SHP77 (cell line): ENCODE measurements at regions not wholly inside any gene's neighbourhood (a gene's known extent, or its start where the extent isn't known, plus 50 kb on each side); places are given as distances from the start of the nearest gene placed in this dataset.
A peak's percentile ranks its signal among the peaks of the same experiment; 100 is the strongest.
"Not testable (repeated sequence)": the region's sequence is repeated elsewhere in the genome, so short reads cannot be mapped to it uniquely, and the experiment has no call there.

ENCODE experiments used
- DNase-seq, 2 experiments: peaks; one replicate each; lab custom pipeline; 2025; lab: John Stamatoyannopoulos, UW

- not testable (repeated sequence) for DNase-seq
Measured at GRCh38 chr12:37441371-37441770, 875.2 kb upstream of the ALG10B start.

DNA sequence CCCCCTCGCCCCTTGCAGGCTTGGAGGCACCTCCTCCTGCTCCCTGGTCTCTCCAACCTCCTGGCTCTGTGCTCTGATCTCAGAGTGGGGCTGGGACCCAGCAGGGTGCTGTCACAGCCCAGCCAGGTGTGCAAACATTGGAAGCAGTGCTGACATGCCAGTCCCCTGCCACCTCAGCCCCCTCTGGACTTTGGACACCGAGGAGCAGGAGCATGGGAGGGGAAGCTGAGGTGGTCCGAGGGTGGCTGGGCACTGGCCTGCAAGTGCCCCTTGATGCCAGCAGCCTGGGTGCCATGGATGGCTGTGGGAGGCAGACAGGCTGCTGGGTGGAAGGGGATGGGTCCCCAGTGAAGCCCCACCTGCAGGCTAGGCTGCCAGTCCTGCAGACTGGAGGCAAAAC is 860.9 kb upstream of the ALG10B start:
- peak; percentile 31 to 33 for DNase-seq

GRCh38 chr12:37497939-37498338 is 818.6 kb upstream of the ALG10B start:
- DNase-seq, result not testable (repeated sequence)

DNA sequence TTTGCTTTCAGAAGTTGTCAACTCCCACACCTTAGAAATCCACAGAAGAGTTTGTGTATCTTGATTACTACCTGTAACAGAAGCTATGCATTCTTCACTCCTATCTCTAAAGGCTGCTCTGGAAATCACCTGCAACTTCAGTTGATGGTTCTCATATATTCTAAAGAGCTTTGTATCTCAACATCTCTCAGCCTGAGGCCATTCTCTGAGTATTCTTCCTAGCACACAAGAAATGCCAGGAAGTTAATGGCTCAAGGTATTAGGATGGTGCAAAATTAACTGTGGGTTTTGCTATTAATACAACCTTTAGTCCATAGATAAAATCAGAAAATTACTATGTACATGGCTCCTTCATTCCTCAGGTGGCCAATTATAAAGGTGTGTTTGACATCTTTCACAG is 806.3 kb upstream of the ALG10B start:
- DNase-seq, result not testable (repeated sequence)

- DNase-seq, result not testable (repeated sequence)
Measured at GRCh38 chr12:37540581-37540980, 776.0 kb upstream of the ALG10B start.

DNA sequence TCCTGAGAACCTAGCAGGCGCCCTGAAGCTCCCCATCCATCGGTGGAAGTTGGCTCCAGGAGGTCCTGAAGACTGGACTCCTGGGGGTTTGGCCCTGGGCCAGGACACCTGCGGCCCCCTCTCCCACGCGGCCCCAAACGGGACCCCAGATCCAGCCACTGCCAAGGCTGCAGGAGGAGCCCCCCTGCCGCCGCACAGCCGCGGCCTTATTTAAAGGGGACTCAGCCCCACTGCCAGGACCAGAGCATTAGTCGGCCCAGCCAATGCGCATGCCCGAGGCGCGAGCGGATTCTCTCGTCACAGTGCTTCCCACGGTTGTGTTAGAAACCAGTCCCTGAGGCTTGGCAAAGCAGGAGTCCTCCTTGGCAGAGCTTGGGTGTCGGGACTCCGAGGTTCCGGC is 775.2 kb upstream of the ALG10B start:
- DNase-seq, result no peak

DNA sequence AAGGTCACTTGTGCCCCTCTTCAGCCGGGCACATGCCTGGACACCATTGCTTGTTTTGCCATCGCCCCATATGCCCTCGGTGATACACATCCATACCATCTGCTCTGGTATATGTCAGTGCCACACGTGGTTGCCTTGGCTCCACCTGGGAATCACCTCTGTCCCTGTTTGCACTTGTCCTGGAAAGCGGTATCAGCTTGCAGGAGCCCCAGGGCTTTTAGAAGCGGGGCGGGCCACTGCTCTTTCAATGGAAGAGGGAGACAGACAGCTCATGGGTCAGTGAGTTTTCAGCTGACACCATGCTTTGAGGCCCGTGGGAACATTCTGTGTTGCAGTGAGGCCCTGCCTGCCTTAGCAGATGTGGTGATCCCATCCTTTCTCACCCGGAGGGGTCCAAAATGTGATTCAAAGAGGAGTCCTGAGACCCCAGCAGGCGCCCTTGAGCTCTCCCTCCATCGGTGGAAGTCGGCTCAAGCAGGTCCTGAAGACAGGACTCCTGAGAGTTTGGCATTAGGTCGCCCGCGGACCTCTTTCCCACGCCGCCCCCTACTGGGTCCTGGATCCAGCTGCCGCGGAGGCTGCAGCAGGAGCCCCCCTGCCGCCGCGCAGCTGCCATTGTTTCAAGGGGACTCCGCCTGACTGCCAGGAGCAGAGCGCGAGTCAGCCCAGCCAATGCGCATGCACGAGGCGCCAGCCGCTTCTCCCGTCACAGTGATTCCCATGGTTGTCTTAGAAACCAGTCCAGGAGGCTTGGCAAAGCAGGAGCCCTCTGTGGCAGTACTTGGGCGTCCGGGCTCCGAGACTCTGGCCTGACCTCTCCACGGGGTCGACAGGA is 773.2 kb upstream of the ALG10B start:
- DNase-seq, result no peak

GRCh38 chr12:37543966-37544668 is 772.5 kb upstream of the ALG10B start:
- DNase-seq, result no peak

GRCh38 chr12:37544669-37545330 is 771.8 kb upstream of the ALG10B start:
- DNase-seq, result not testable (repeated sequence)

- no peak for DNase-seq
Measured at GRCh38 chr12:37545759-37546158, 770.8 kb upstream of the ALG10B start.

DNA sequence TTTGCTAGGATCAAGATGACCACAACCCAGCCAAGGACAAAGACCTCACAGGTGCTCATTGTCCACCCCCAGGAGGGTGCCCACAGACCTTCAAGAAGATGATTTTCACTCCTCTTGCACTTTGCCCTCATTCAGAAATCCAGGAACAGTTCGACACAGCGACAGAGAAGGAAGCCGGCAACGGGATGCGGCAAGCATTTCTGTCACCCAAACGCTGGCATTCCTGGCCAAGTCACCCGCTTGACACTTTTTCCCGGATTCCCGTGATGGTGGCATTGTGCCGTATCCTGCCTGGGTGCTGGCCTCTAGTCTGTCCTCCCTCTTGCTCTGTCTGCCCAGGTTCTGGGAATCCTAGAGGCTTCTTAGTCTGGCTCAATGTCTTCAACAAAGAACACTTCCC is 770.4 kb upstream of the ALG10B start:
- no peak for DNase-seq

GRCh38 chr12:37546901-37547475 is 769.6 kb upstream of the ALG10B start:
- DNase-seq, result no peak

DNA sequence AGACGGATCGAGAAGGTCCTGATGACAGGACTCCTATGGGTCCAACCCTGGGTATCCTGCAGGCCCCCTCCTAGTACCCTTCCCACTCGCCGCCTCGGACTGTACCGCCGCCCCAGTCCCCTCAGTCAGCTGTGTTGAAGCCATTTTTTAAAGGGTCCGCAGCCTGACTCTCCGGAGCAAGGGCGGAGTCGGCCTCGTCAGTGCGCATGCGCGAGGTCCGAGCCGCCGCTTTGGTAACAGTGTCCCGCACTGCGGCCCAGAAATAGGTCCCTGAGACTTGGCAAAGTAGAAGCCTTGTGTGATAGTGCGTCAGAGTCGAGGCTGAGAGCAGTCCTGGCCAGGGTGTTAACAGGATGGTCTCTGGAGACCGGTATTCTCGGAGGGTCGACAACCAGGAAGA is 769.0 kb upstream of the ALG10B start:
- DNase-seq, result no peak

- DNase-seq, result no peak
Measured at GRCh38 chr12:37548266-37548805, 768.2 kb upstream of the ALG10B start.

DNA sequence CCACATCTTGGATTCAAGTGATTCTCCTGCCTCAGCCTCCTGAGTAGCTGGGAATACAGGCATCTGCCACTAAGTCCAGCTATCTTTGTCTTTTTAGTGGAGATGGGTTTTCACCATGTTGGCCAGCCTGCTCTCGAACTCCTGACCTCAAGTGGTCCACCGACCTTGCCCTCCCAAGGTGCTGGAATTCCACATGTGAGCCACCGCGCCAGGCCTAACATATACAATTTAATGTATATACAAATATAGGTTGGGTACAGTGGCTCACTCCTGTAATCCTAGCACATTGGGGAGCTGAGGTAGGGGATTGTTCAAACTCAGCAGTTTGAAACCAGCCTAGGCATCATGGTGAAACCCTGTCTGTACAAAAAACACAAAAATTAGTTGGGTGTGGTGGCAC is 759.6 kb upstream of the ALG10B start:
- not testable (repeated sequence) for DNase-seq

DNA sequence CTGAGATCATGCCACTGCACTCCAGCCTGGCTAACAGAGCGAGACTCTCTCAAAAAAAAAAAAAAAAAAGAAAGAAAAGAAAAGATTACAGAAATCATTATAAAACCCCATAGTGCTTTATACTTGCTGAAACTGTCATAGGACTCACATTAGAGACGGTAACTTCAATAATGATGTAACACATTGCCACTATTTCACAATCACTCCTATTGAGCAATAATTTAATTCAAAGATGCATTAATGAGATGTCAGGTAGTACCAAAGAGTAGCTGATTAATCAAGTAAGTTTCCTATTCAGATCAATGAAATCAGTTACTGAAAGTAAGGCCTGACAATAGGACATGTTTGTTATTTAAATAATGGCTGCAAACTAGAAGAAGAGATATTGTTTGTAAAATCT is 751.5 kb upstream of the ALG10B start:
- no peak for DNase-seq

GRCh38 chr12:37570547-37570946 is 746.0 kb upstream of the ALG10B start:
- DNase-seq, result not testable (repeated sequence)
